HG03103 (cell line): ENCODE measurements at regions not wholly inside any gene's neighbourhood (a gene's known extent, or its start where the extent isn't known, plus 50 kb on each side); places are given as distances from the start of the nearest gene placed in this dataset.
"Not testable (repeated sequence)": the region's sequence is repeated elsewhere in the genome, so short reads cannot be mapped to it uniquely, and the experiment has no call there.

Experiments used
- ATAC-seq: cut with Tn5 transposase; IDR thresholded peaks from one replicate; pipeline ENCODE4 v1.9.1; 2021; ENCODE audit warnings: low read depth; ENCODE audit not compliant: unreplicated experiment

GRCh38 chr20:7147220-7147601 lies 379.7 kb downstream of the BMP2 start:
- no peak for ATAC-seq

GRCh38 chr20:7151676-7152470 lies 384.4 kb downstream of the BMP2 start:
- ATAC-seq, result no peak

GRCh38 chr20:7155282-7155681 lies 387.8 kb downstream of the BMP2 start:
- ATAC-seq, result no peak

GRCh38 chr20:7155794-7156193 lies 388.3 kb downstream of the BMP2 start:
- no peak for ATAC-seq

- no peak for ATAC-seq
Measured at GRCh38 chr20:7159903-7160302, 392.4 kb downstream of the BMP2 start.

- ATAC-seq, result no peak
Measured at GRCh38 chr20:7161690-7162089, 394.2 kb downstream of the BMP2 start.

- no peak for ATAC-seq
Measured at GRCh38 chr20:7171911-7172310, 404.4 kb downstream of the BMP2 start.

GRCh38 chr20:7174554-7174953 lies 407.1 kb downstream of the BMP2 start:
- no peak for ATAC-seq

GRCh38 chr20:7175827-7176226 lies 408.3 kb downstream of the BMP2 start:
- not testable (repeated sequence) for ATAC-seq

GRCh38 chr20:7178004-7178403 lies 410.5 kb downstream of the BMP2 start:
- ATAC-seq, result no peak

GRCh38 chr20:7180256-7181045 lies 413.0 kb downstream of the BMP2 start:
- no peak for ATAC-seq

GRCh38 chr20:7189231-7189630 lies 421.7 kb downstream of the BMP2 start:
- ATAC-seq, result no peak

- ATAC-seq, result no peak
Measured at GRCh38 chr20:7193681-7194080, 426.2 kb downstream of the BMP2 start.

GRCh38 chr20:7195704-7196103 lies 428.2 kb downstream of the BMP2 start:
- ATAC-seq, result no peak

- no peak for ATAC-seq
Measured at GRCh38 chr20:7196481-7196880, 429.0 kb downstream of the BMP2 start.

- no peak for ATAC-seq
Measured at GRCh38 chr20:7199861-7200260, 432.4 kb downstream of the BMP2 start.

- no peak for ATAC-seq
Measured at GRCh38 chr20:7207186-7207798, 439.8 kb downstream of the BMP2 start.

GRCh38 chr20:7210910-7211309 lies 443.4 kb downstream of the BMP2 start:
- ATAC-seq, result no peak

- no peak for ATAC-seq
Measured at GRCh38 chr20:7214081-7214740, 446.7 kb downstream of the BMP2 start.

- no peak for ATAC-seq
Measured at GRCh38 chr20:7217606-7218005, 450.1 kb downstream of the BMP2 start.

GRCh38 chr20:7220755-7221154 lies 453.3 kb downstream of the BMP2 start:
- no peak for ATAC-seq
